Activated CD8-positive, alpha-beta T cell treated with anti-CD3 and anti-CD28 coated beads for 36 hours (primary cell): ENCODE measurements at regions not wholly inside any gene's neighbourhood (a gene's known extent, or its start where the extent isn't known, plus 50 kb on each side); places are given as distances from the start of the nearest gene placed in this dataset.
A peak's percentile ranks its signal among the peaks of the same experiment; 100 is the strongest.

Experiments
- ATAC-seq: fragments of 200-7000 bp; cut with Tn5 transposase; one replicate; pipeline ENCODE4 v1.10.0; 2021; ENCODE audit warnings: mild to moderate bottlenecking, moderate library complexity
- CTCF ChIA-PET: fragments of 350-600 bp; sonication (Branson Sonifier 250); formaldehyde crosslinking; loops from one replicate; lab custom pipeline; 2021; ENCODE audit warnings: antibody characterized with exemption; lab: Charles Lee
- POLR2A ChIA-PET: fragments of 350-600 bp; sonication (Branson Sonifier 250); formaldehyde crosslinking; loops from one replicate; lab custom pipeline; 2021; ENCODE audit warnings: antibody characterized with exemption; lab: Charles Lee
- DNase-seq: peaks from one replicate; pipeline ENCODE4 v3.0.0-alpha.2; 2020
- H3K27ac Mint-ChIP-seq: one replicate; pipeline ENCODE4 v1.8.0; 2021; ENCODE audit warnings: mild to moderate bottlenecking, mixed read lengths
- H3K27me3 Mint-ChIP-seq: one replicate; pipeline ENCODE4 v1.8.0; 2021; ENCODE audit warnings: mixed read lengths
- H3K36me3 Mint-ChIP-seq: one replicate; pipeline ENCODE4 v1.8.0; 2021; ENCODE audit warnings: low read depth, mixed read lengths
- H3K4me1 Mint-ChIP-seq: one replicate; pipeline ENCODE4 v1.8.0; 2021; ENCODE audit warnings: low read depth, mixed read lengths
- H3K4me3 Mint-ChIP-seq: one replicate; pipeline ENCODE4 v1.8.0; 2021; ENCODE audit warnings: mild to moderate bottlenecking, moderate library complexity, mixed read lengths
- H3K9me3 Mint-ChIP-seq: one replicate; pipeline ENCODE4 v1.8.0; 2021; ENCODE audit warnings: mixed read lengths
- intact Hi-C: fragments of 100-400 bp; cut with micrococcal nuclease; formaldehyde crosslinking; loops from one replicate; pipeline ENCODE4 v1.10.0; 2022
- TF ChIP-seq, protein P1 (sequence below): fragments of 200-600 bp; IDR thresholded peaks from one replicate; pipeline ENCODE4 v1.8.0; 2022; ENCODE audit warnings: antibody characterized with exemption, mild to moderate bottlenecking

- Mint-ChIP-seq H3K9me3 (peaks cover 14% of the 10 kb centered on the region), H3K27ac (no peak overlapping the region), H3K4me3 (no peak overlapping the region), H3K36me3 (no peaks in the 10 kb centered on the region), H3K4me1 (no peaks in the 10 kb centered on the region), H3K27me3 (peaks cover 3% of the 10 kb centered on the region)
- ATAC-seq, result no peak
- CTCF ChIA-PET, result no interaction called here
- POLR2A ChIA-PET, result no interaction called here
- DNase-seq, result no peak
- TF ChIP-seq, protein P1, sequence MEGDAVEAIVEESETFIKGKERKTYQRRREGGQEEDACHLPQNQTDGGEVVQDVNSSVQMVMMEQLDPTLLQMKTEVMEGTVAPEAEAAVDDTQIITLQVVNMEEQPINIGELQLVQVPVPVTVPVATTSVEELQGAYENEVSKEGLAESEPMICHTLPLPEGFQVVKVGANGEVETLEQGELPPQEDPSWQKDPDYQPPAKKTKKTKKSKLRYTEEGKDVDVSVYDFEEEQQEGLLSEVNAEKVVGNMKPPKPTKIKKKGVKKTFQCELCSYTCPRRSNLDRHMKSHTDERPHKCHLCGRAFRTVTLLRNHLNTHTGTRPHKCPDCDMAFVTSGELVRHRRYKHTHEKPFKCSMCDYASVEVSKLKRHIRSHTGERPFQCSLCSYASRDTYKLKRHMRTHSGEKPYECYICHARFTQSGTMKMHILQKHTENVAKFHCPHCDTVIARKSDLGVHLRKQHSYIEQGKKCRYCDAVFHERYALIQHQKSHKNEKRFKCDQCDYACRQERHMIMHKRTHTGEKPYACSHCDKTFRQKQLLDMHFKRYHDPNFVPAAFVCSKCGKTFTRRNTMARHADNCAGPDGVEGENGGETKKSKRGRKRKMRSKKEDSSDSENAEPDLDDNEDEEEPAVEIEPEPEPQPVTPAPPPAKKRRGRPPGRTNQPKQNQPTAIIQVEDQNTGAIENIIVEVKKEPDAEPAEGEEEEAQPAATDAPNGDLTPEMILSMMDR, result no peak
- intact Hi-C loops, result no loop called here
Observed at GRCh38 chr3:94221829-94222228, 159.0 kb downstream of the NSUN3 start.

DNA sequence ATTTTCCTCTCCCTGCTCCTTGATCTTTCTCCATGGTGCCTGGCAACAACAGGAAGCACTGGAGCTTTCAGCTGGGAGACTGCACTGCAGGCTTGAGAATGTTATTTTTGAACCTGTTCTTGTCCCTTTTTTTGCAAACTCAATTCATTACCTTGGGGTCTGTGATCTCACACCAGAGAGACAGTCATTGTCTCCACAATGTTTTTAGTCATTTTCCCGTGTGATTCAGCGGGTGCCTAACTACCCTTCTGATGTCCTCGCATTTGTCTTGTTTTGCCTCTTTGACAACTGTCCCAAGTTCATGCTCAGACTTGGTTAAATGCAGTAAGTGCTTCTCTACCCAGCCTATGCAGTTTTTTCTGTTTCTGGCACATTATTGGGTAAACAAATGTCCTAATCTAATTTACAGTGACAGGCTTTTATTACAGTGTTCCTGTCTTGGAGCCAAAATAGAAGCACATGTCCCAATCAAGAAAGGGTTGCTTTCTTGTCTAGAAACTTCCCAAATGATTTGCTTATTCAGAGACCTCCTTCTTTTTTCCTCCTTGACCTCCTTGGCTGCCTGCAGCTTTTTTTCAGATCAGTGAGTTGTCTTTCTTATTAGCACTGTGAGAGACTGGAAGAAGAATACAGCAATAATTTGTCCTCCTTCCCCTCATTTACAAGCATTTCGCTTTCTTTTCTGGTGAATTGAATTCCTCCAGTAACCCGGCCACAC is 162.4 kb downstream of the NSUN3 start:
- H3K27me3 Mint-ChIP-seq, result peaks cover 6% of the 10 kb centered on the region
- no peak overlapping the region for H3K4me3 Mint-ChIP-seq
- ChIA-PET POLR2A (no interaction called here), CTCF (no interaction called here)
- no peak for ATAC-seq
- H3K36me3 Mint-ChIP-seq, result no peaks in the 10 kb centered on the region
- peaks cover 14% of the 10 kb centered on the region for H3K9me3 Mint-ChIP-seq
- TF ChIP-seq, protein P1, result no peak
- no peaks in the 10 kb centered on the region for H3K4me1 Mint-ChIP-seq
- H3K27ac Mint-ChIP-seq, result no peak overlapping the region
- DNase-seq, result no peak
- intact Hi-C loops, result no loop called here

GRCh38 chr3:94226078-94226477 is 163.2 kb downstream of the NSUN3 start:
- Mint-ChIP-seq H3K4me1 (no peaks in the 10 kb centered on the region), H3K27me3 (peaks cover 6% of the 10 kb centered on the region), H3K27ac (no peak overlapping the region), H3K9me3 (peaks cover 14% of the 10 kb centered on the region), H3K4me3 (no peak overlapping the region), H3K36me3 (no peaks in the 10 kb centered on the region)
- CTCF ChIA-PET, result no interaction called here
- TF ChIP-seq, protein P1, result no peak
- ATAC-seq (no peak), DNase-seq (no peak)
- POLR2A ChIA-PET, result no interaction called here
- intact Hi-C loops, result no loop called here

GRCh38 chr3:94232921-94233320 is 170.1 kb downstream of the NSUN3 start:
- Mint-ChIP-seq H3K36me3 (no peaks in the 10 kb centered on the region), H3K27ac (no peak overlapping the region), H3K27me3 (no peaks in the 10 kb centered on the region), H3K4me1 (no peaks in the 10 kb centered on the region), H3K4me3 (no peak overlapping the region), H3K9me3 (peaks cover 5% of the 10 kb centered on the region)
- ATAC-seq, result no peak
- POLR2A ChIA-PET, result no interaction called here
- CTCF ChIA-PET, result interaction anchor here (2.0 kb wide), 1 partner anchor 33 kb away, joined by 5 read pairs; no protein-coding TSS in a partner anchor
- TF ChIP-seq, protein P1, result no peak
- intact Hi-C loops, result no loop called here
- DNase-seq, result no peak

GRCh38 chr3:94234177-94234788 is 171.4 kb downstream of the NSUN3 start:
- TF ChIP-seq, protein P1, result peak; percentile 44
- ATAC-seq, result no peak
- POLR2A ChIA-PET, result no interaction called here
- Mint-ChIP-seq H3K9me3 (peaks cover 5% of the 10 kb centered on the region), H3K4me1 (no peaks in the 10 kb centered on the region), H3K4me3 (no peak overlapping the region), H3K27ac (no peak overlapping the region), H3K36me3 (no peaks in the 10 kb centered on the region), H3K27me3 (no peaks in the 10 kb centered on the region)
- peak; percentile 15 for DNase-seq
- intact Hi-C loops, result no loop called here
- CTCF ChIA-PET, result interaction anchor here (0.8 to 2.0 kb wide), 8 partner anchors 14 to 233 kb away, joined by 3 to 7 read pairs (median 4); no protein-coding TSS in a partner anchor
